Activated T-cell treated with anti-CD3 and anti-CD28 coated beads, Interleukin-2, amount 50 U/mL, for 72 hours (primary cell): ENCODE measurements at regions not wholly inside any gene's neighbourhood (a gene's known extent, or its start where the extent isn't known, plus 50 kb on each side); places are given as distances from the start of the nearest gene placed in this dataset.
"Not testable (repeated sequence)": the region's sequence is repeated elsewhere in the genome, so short reads cannot be mapped to it uniquely, and the experiment has no call there.

Experiments used
- ATAC-seq, 2 donors: fragments of 150-1000 bp; cut with Tn5 transposase; replicated peaks in 1 of 2; 2 replicates each; pipeline ENCODE4 v1.10.0; 2021; ENCODE audit warnings: moderate library complexity in 2 of 2, mild to moderate bottlenecking in 1 of 2
- DNase-seq, 2 donors: peaks; one replicate each; pipeline ENCODE4 v3.0.0; 2021 to 2022; ENCODE audit warnings: mixed read lengths in 1 of 2
- H3K27ac Mint-ChIP-seq: one replicate; pipeline ENCODE4 v1.8.0; 2022; ENCODE audit warnings: mild to moderate bottlenecking, moderate library complexity, mixed read lengths
- H3K27me3 Mint-ChIP-seq: one replicate; pipeline ENCODE4 v1.8.0; 2022; ENCODE audit warnings: low read depth, mixed read lengths
- H3K36me3 Mint-ChIP-seq, 2 donors: one replicate each; pipeline ENCODE4 v1.8.0; 2022; ENCODE audit warnings: mixed read lengths in 2 of 2, mild to moderate bottlenecking in 1 of 2; ENCODE audit not compliant: insufficient read depth in 2 of 2
- H3K4me1 Mint-ChIP-seq: one replicate; pipeline ENCODE4 v1.8.0; 2022; ENCODE audit warnings: low read depth, mixed read lengths
- H3K4me3 Mint-ChIP-seq, 2 donors: one replicate each; pipeline ENCODE4 v1.8.0; 2022; ENCODE audit warnings: mild to moderate bottlenecking in 2 of 2, mixed read lengths in 2 of 2, moderate library complexity in 2 of 2
- H3K9me3 Mint-ChIP-seq, 2 donors: one replicate each; pipeline ENCODE4 v1.8.0; 2022; ENCODE audit warnings: mixed read lengths in 2 of 2

GRCh38 chr3:154884952-154885351, 195.2 kb upstream of the MME start:
- no peaks in the 10 kb centered on the region for H3K4me1 Mint-ChIP-seq
- no peaks in the 10 kb centered on the region for H3K36me3 Mint-ChIP-seq
- ATAC-seq (no peak), DNase-seq (no peak)
- peaks cover 4% of the 10 kb centered on the region in 2 donors for H3K9me3 Mint-ChIP-seq
- no peak overlapping the region for H3K27ac Mint-ChIP-seq
- H3K4me3 Mint-ChIP-seq = no peak overlapping the region
- no peaks in the 10 kb centered on the region for H3K27me3 Mint-ChIP-seq

DNA sequence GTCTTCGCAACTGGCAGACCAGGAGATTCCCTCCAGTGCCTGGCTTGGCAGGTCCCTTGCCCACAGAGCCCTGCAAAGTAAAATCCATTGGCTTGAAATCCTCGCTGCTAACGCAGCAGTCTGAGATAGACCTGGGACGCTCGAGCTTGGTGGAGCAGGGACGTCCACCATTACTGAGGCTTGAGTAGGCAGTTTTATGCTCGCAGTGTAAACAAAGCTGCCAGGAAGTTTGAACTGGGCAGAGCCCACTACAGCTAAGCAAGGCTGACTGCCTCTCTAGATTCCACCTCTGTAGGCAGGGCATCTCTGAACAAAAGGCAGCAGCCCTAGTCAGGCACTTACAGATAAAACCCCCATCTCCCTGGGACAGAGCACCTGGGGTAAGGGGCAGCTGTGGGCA, 205.0 kb upstream of the MME start:
- H3K27ac Mint-ChIP-seq = no peak overlapping the region
- H3K4me1 Mint-ChIP-seq = no peaks in the 10 kb centered on the region
- H3K27me3 Mint-ChIP-seq = no peaks in the 10 kb centered on the region
- ATAC-seq (no peak), DNase-seq (no peak)
- peaks cover 9 to 11% of the 10 kb centered on the region in 2 donors for H3K9me3 Mint-ChIP-seq
- H3K4me3 Mint-ChIP-seq = no peak overlapping the region
- H3K36me3 Mint-ChIP-seq = peaks cover 0 to 5% of the 10 kb centered on the region in 2 donors

GRCh38 chr3:154872696-154873095, 207.4 kb upstream of the MME start:
- Mint-ChIP-seq H3K27me3 (no peaks in the 10 kb centered on the region), H3K36me3 (no peaks in the 10 kb centered on the region), H3K4me3 (no peak overlapping the region), H3K9me3 (peaks cover 3 to 11% of the 10 kb centered on the region in 2 donors), H3K27ac (no peak overlapping the region), H3K4me1 (no peaks in the 10 kb centered on the region)
- no peak for ATAC-seq
- no peak for DNase-seq

- no peak for ATAC-seq
- no peak for DNase-seq
- Mint-ChIP-seq H3K36me3 (no peaks in the 10 kb centered on the region), H3K4me1 (no peaks in the 10 kb centered on the region), H3K9me3 (peaks cover 3 to 8% of the 10 kb centered on the region in 2 donors), H3K4me3 (no peak overlapping the region), H3K27ac (no peak overlapping the region), H3K27me3 (no peaks in the 10 kb centered on the region)
Observed at GRCh38 chr3:154872074-154872473, 208.0 kb upstream of the MME start.

- Mint-ChIP-seq H3K4me3 (no peak overlapping the region), H3K4me1 (no peaks in the 10 kb centered on the region), H3K27me3 (no peaks in the 10 kb centered on the region), H3K36me3 (no peaks in the 10 kb centered on the region), H3K27ac (no peak overlapping the region), H3K9me3 (peaks cover 0 to 3% of the 10 kb centered on the region in 2 donors)
- DNase-seq (no peak), ATAC-seq (no peak)
Observed at GRCh38 chr3:154864947-154865346, 215.2 kb upstream of the MME start.

GRCh38 chr3:154862265-154862664, 217.9 kb upstream of the MME start:
- no peaks in the 10 kb centered on the region for H3K27me3 Mint-ChIP-seq
- no peaks in the 10 kb centered on the region for H3K36me3 Mint-ChIP-seq
- H3K9me3 Mint-ChIP-seq = peaks cover 0 to 3% of the 10 kb centered on the region in 2 donors
- H3K4me1 Mint-ChIP-seq = no peaks in the 10 kb centered on the region
- no peak for ATAC-seq
- H3K4me3 Mint-ChIP-seq = no peak overlapping the region
- no peak overlapping the region for H3K27ac Mint-ChIP-seq
- no peak for DNase-seq

DNA sequence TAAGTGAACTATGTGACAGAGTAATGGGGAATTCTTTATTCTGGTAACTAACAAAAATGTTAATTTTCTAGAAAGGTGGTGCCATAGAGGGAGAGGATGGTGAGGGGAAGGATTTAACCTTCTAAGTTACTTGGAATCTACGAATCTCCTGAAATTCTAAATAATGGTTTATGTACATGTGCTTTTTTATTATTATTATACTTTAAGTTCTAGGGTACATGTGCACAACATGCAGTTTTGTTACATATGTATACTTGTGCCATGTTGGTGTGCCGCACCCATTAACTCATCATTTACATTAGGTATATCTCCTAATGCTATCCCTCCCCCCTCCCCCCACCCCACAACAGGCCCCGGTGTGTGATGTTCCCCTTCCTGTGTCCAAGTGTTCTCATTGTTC, 227.1 kb upstream of the MME start:
- not testable (repeated sequence) for ATAC-seq, H3K36me3 Mint-ChIP-seq, H3K27ac Mint-ChIP-seq, H3K9me3 Mint-ChIP-seq, DNase-seq, H3K27me3 Mint-ChIP-seq, H3K4me3 Mint-ChIP-seq, H3K4me1 Mint-ChIP-seq

- no peak overlapping the region for H3K27ac Mint-ChIP-seq
- no peaks in the 10 kb centered on the region for H3K4me1 Mint-ChIP-seq
- DNase-seq (no peak), ATAC-seq (no peak)
- no peaks in the 10 kb centered on the region for H3K36me3 Mint-ChIP-seq
- no peak overlapping the region for H3K4me3 Mint-ChIP-seq
- no peaks in the 10 kb centered on the region for H3K27me3 Mint-ChIP-seq
- peaks cover 4 to 6% of the 10 kb centered on the region in 2 donors for H3K9me3 Mint-ChIP-seq
Observed at GRCh38 chr3:154852515-154852914, 227.6 kb upstream of the MME start.

DNA sequence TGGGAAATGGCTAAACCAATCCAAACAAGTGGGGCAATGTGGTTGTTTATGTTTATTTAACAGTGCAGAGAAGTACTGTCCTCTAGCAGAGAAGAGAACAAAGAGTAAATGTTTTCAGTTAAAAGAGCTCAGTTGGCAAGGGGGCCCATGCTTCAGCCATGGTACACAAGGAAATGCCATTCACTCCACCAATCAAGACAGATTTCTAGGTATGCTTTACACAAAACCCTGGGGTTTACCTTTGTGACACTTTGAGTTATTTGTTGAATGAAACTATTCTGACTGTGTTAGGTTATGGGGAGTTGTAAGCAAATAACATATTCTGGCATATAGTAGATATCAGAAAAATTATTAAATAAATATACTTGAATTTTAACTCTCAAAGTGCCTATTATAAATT, 228.5 kb upstream of the MME start:
- H3K9me3 Mint-ChIP-seq = peaks cover 4 to 6% of the 10 kb centered on the region in 2 donors
- no peaks in the 10 kb centered on the region for H3K27me3 Mint-ChIP-seq
- no peak overlapping the region for H3K4me3 Mint-ChIP-seq
- DNase-seq (no peak), ATAC-seq (no peak)
- H3K27ac Mint-ChIP-seq = no peak overlapping the region
- no peaks in the 10 kb centered on the region for H3K4me1 Mint-ChIP-seq
- no peaks in the 10 kb centered on the region for H3K36me3 Mint-ChIP-seq

- Mint-ChIP-seq H3K27ac (no peak overlapping the region), H3K27me3 (no peaks in the 10 kb centered on the region), H3K36me3 (no peaks in the 10 kb centered on the region), H3K4me3 (no peak overlapping the region), H3K9me3 (peaks cover 4% of the 10 kb centered on the region in 2 donors), H3K4me1 (no peaks in the 10 kb centered on the region)
- no peak for ATAC-seq
- no peak for DNase-seq
Observed at GRCh38 chr3:154850921-154851320, 229.2 kb upstream of the MME start.

GRCh38 chr3:154849408-154849807, 230.7 kb upstream of the MME start:
- Mint-ChIP-seq H3K9me3 (peaks cover 4% of the 10 kb centered on the region in 2 donors), H3K36me3 (no peaks in the 10 kb centered on the region), H3K4me1 (no peaks in the 10 kb centered on the region), H3K27me3 (no peaks in the 10 kb centered on the region), H3K4me3 (no peak overlapping the region), H3K27ac (no peak overlapping the region)
- ATAC-seq (no peak), DNase-seq (no peak)

- no peak for DNase-seq
- Mint-ChIP-seq H3K4me1 (no peaks in the 10 kb centered on the region), H3K9me3 (peaks cover 4% of the 10 kb centered on the region in 2 donors), H3K27ac (no peak overlapping the region), H3K27me3 (no peaks in the 10 kb centered on the region), H3K4me3 (no peak overlapping the region), H3K36me3 (no peaks in the 10 kb centered on the region)
- no peak for ATAC-seq
Observed at GRCh38 chr3:154844863-154845262, 235.3 kb upstream of the MME start.

GRCh38 chr3:154843647-154844046, 236.5 kb upstream of the MME start:
- ATAC-seq = no peak
- no peak overlapping the region for H3K4me3 Mint-ChIP-seq
- H3K36me3 Mint-ChIP-seq = no peaks in the 10 kb centered on the region
- DNase-seq = no peak
- H3K9me3 Mint-ChIP-seq = peaks cover 1 to 3% of the 10 kb centered on the region in 2 donors
- H3K27me3 Mint-ChIP-seq = no peaks in the 10 kb centered on the region
- H3K27ac Mint-ChIP-seq = no peak overlapping the region
- H3K4me1 Mint-ChIP-seq = no peaks in the 10 kb centered on the region

- Mint-ChIP-seq H3K36me3 (no peaks in the 10 kb centered on the region), H3K9me3 (peaks cover 0 to 7% of the 10 kb centered on the region in 2 donors), H3K27me3 (no peaks in the 10 kb centered on the region), H3K27ac (no peak overlapping the region), H3K4me3 (no peak overlapping the region), H3K4me1 (no peaks in the 10 kb centered on the region)
- ATAC-seq (no peak), DNase-seq (no peak)
Observed at GRCh38 chr3:154842536-154842935, 237.6 kb upstream of the MME start.
